ENCODE measurements at regions not wholly inside any gene's neighbourhood (a gene's known extent, or its start where the extent isn't known, plus 50 kb on each side); places are given as distances from the start of the nearest gene placed in this dataset.

DNA sequence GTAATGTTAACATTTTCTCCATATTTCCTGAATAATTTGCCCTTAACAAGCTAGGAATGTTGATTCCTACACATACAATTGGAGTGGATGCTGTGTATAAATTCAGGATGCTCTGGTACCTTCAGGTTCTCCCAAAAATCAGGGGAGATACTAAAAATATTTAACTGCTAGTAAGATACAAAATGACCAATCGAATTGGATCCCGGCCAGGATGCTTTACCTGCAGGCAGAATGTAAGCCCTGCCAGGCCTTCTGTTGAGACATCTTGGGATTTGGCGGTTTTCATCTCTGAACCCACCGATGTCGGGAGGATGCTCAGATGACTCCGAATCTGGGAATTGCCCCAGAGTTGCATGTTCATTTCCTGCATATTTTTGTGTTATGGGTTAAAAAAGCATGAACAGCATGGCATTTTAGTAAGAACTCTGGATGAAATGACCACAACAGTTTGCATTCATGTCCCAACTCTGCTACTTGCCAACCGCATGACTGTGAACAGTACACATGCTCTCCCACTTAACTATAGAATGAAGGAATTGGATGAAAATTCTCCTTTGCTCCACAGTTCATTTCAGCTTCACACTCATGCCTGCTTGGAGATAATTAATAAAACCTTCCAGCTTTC lies 241.4 kb upstream of the TBL1XR1 start (continued):
- TF ChIP-seq CHD7 (IDR thresholded peaks at IDR 0.05; ENCODE audit: insufficient replicate concordance, low read length) (no peak), SIX5 (IDR thresholded peaks at IDR 0.05; ENCODE audit: low read depth, low read length) (no peak)
